Type B pancreatic cell (in vitro differentiated cells): ENCODE measurements at regions not wholly inside any gene's neighbourhood (a gene's known extent, or its start where the extent isn't known, plus 50 kb on each side); places are given as distances from the start of the nearest gene placed in this dataset.

ENCODE experiments used
- DNase-seq: peaks from one replicate; pipeline ENCODE4 v3.0.0; 2021; ENCODE audit warnings: mixed read lengths; ENCODE audit not compliant: unreplicated experiment; ENCODE audit errors: extremely low spot score
- H3K27ac Mint-ChIP-seq: 2 replicates; pipeline ENCODE4 v1.8.0; 2021; ENCODE audit warnings: mild to moderate bottlenecking, mixed read lengths
- H3K27me3 Mint-ChIP-seq: 2 replicates; pipeline ENCODE4 v1.8.0; 2021; ENCODE audit warnings: mixed read lengths
- H3K36me3 Mint-ChIP-seq: 2 replicates; pipeline ENCODE4 v1.8.0; 2021; ENCODE audit warnings: mixed read lengths
- H3K4me1 Mint-ChIP-seq: one replicate; pipeline ENCODE4 v1.8.0; 2021; ENCODE audit warnings: mixed read lengths; ENCODE audit not compliant: unreplicated experiment
- H3K4me3 Mint-ChIP-seq: 2 replicates; pipeline ENCODE4 v1.8.0; 2021; ENCODE audit warnings: mild to moderate bottlenecking, mixed read lengths
- H3K9me3 Mint-ChIP-seq: 2 replicates; pipeline ENCODE4 v1.8.0; 2021; ENCODE audit warnings: mixed read lengths
- TF ChIP-seq, protein P1 (sequence below): fragments of 200-600 bp; sonication (generic); conservative IDR thresholded peaks from 2 replicates; pipeline ENCODE4 v1.5.0; 2021; ENCODE audit warnings: antibody characterized with exemption, mild to moderate bottlenecking

DNA sequence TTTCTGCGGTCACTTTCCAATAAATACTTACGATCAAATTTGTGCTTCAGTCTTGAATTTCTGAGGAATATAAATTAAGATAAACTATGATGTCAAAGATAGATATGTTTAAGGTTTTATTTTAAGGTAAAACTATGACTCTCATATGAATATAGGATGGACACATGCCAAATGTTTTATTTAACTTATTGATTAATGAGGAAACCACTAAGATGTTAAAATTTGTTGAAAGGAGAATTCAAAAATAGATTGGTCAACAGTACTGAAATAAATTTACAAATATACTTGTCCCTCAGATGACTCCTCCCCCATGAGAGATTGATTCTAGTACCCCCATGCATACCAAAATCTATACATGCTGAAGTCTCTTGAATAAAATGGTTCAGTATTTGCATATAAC, 319.7 kb upstream of the KCNH8 start:
- Mint-ChIP-seq H3K4me1 (no peaks in the 10 kb centered on the region), H3K27me3 (peaks cover 1% of the 10 kb centered on the region), H3K36me3 (no peaks in the 10 kb centered on the region), H3K27ac (no peak overlapping the region), H3K9me3 (no peaks in the 10 kb centered on the region), H3K4me3 (no peak overlapping the region)
- no peak for DNase-seq
- TF ChIP-seq, protein P1, sequence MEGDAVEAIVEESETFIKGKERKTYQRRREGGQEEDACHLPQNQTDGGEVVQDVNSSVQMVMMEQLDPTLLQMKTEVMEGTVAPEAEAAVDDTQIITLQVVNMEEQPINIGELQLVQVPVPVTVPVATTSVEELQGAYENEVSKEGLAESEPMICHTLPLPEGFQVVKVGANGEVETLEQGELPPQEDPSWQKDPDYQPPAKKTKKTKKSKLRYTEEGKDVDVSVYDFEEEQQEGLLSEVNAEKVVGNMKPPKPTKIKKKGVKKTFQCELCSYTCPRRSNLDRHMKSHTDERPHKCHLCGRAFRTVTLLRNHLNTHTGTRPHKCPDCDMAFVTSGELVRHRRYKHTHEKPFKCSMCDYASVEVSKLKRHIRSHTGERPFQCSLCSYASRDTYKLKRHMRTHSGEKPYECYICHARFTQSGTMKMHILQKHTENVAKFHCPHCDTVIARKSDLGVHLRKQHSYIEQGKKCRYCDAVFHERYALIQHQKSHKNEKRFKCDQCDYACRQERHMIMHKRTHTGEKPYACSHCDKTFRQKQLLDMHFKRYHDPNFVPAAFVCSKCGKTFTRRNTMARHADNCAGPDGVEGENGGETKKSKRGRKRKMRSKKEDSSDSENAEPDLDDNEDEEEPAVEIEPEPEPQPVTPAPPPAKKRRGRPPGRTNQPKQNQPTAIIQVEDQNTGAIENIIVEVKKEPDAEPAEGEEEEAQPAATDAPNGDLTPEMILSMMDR: no peak

DNA sequence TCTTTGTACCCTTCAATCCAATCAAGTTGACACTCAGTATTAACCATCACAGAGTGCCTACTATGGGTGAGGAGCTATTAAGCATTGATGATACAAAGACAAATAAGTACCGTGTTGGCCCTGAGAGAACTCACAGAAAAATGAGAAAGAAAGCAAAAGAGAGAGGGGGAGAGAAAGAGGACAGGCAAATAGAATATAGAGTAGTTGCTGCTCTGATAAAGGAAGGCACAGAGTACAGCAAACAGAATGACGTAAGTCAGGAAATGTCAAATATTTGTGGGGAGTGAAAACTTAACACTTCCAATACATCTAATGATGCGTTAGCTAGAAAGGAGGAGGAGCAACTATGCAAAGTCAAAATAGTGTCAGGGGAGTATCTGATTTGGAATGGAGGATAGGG, 320.6 kb upstream of the KCNH8 start:
- Mint-ChIP-seq H3K36me3 (no peaks in the 10 kb centered on the region), H3K27ac (no peak overlapping the region), H3K9me3 (no peaks in the 10 kb centered on the region), H3K27me3 (no peaks in the 10 kb centered on the region), H3K4me1 (no peaks in the 10 kb centered on the region), H3K4me3 (no peak overlapping the region)
- TF ChIP-seq, protein P1: no peak
- no peak for DNase-seq

DNA sequence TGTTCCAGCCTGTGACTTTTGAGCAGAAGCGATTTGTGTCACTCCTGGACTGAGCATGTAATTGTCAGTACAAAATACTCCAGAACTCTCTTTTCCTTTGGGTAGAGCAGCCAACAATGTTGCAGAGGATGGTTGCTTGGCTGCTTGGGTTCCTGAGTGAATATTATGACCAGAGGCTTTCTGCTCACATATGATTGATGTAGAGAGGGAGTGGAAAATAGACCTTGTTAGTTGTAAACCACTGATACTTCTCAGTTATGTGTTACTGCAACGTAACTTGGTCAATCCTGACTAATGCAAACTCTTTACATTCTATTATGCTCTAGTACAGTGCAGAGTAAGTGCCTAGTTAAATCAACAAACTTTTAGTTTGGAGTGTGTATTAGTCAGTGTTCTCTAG, 322.6 kb upstream of the KCNH8 start:
- H3K36me3 Mint-ChIP-seq: no peaks in the 10 kb centered on the region
- no peak overlapping the region for H3K27ac Mint-ChIP-seq

GRCh38 chr3:18813300-18813699, 335.0 kb upstream of the KCNH8 start:
- no peak for DNase-seq
- H3K9me3 Mint-ChIP-seq: no peaks in the 10 kb centered on the region
- H3K4me3 Mint-ChIP-seq: no peak overlapping the region
- H3K27ac Mint-ChIP-seq: no peak overlapping the region
- TF ChIP-seq, protein P1: no peak
- no peaks in the 10 kb centered on the region for H3K4me1 Mint-ChIP-seq
- no peaks in the 10 kb centered on the region for H3K27me3 Mint-ChIP-seq
- H3K36me3 Mint-ChIP-seq: no peaks in the 10 kb centered on the region

More for the DNA sequence above, 322.6 kb upstream of the KCNH8 start:
- no peak overlapping the region for H3K4me3 Mint-ChIP-seq
- H3K27me3 Mint-ChIP-seq: no peaks in the 10 kb centered on the region
- no peaks in the 10 kb centered on the region for H3K4me1 Mint-ChIP-seq
- TF ChIP-seq, protein P1: no peak
- DNase-seq: no peak
- H3K9me3 Mint-ChIP-seq: no peaks in the 10 kb centered on the region

DNA sequence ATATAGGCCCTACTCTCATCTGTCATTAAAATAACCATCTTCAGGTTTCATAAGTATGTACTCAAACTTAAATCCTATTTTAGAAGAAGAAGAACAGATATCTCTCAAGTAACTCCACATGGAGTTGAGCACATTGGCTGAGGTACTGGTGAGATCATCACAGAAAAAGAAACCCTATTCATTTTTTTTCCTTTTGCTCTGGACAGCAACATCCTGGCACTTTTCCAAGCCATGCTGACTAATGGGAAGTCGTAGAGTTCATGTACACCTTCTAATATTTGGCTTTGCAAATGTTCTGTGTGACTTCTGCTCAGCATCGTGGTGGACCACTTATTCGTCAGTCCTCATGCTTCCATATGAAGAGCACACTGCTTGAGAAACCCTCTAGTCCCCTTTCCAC, 336.0 kb upstream of the KCNH8 start:
- H3K4me1 Mint-ChIP-seq: no peaks in the 10 kb centered on the region
- no peak overlapping the region for H3K27ac Mint-ChIP-seq
- no peak overlapping the region for H3K4me3 Mint-ChIP-seq
- no peak for DNase-seq
- H3K9me3 Mint-ChIP-seq: no peaks in the 10 kb centered on the region
- no peaks in the 10 kb centered on the region for H3K36me3 Mint-ChIP-seq
- H3K27me3 Mint-ChIP-seq: no peaks in the 10 kb centered on the region
- TF ChIP-seq, protein P1: no peak

- TF ChIP-seq, protein P1: no peak
- Mint-ChIP-seq H3K9me3 (peaks cover 4% of the 10 kb centered on the region), H3K4me3 (no peak overlapping the region), H3K27ac (no peak overlapping the region), H3K4me1 (no peaks in the 10 kb centered on the region), H3K36me3 (no peaks in the 10 kb centered on the region), H3K27me3 (no peaks in the 10 kb centered on the region)
- no peak for DNase-seq
Observed at GRCh38 chr3:18810306-18810661, 338.0 kb upstream of the KCNH8 start.
